Neural cell (in vitro differentiated cells): ENCODE measurements at regions not wholly inside any gene's neighbourhood (a gene's known extent, or its start where the extent isn't known, plus 50 kb on each side); places are given as distances from the start of the nearest gene placed in this dataset.

Experiments
- EP300 ChIP-seq: fragments of 450-650 bp; conservative IDR thresholded peaks from 2 replicates; pipeline ENCODE4 v1.6.1; 2014; ENCODE audit warnings: antibody characterized with exemption, mild to moderate bottlenecking, moderate library complexity; ENCODE audit not compliant: poor library complexity, severe bottlenecking
- EZH2 ChIP-seq: fragments of 200-600, 300-800 bp; shearing (Covaris generic), sonication (generic); IDR thresholded peaks from 2 replicates; pipeline ENCODE4 v1.6.1; 2014; ENCODE audit warnings: antibody characterized with exemption, low read length, borderline replicate concordance, mild to moderate bottlenecking; ENCODE audit not compliant: insufficient read depth, poor library complexity, severe bottlenecking
- MXI1 ChIP-seq: fragments of 450-650 bp; conservative IDR thresholded peaks from 2 replicates; pipeline ENCODE4 v1.6.1; 2014; ENCODE audit warnings: antibody characterized with exemption, mild to moderate bottlenecking; ENCODE audit not compliant: poor library complexity, severe bottlenecking
- POLR2AphosphoS5 ChIP-seq: IDR thresholded peaks from 2 replicates; pipeline ENCODE4 v1.6.1; 2012
- SMC3 ChIP-seq: fragments of 450-650 bp; conservative IDR thresholded peaks from 2 replicates; pipeline ENCODE4 v1.6.1; 2014; ENCODE audit warnings: antibody characterized with exemption, mild to moderate bottlenecking, moderate library complexity; ENCODE audit not compliant: poor library complexity
- TAF1 ChIP-seq: IDR thresholded peaks from 2 replicates; pipeline ENCODE4 v1.6.1; 2012; ENCODE audit warnings: low read depth
- TF ChIP-seq, protein P1 (sequence below): fragments of 450-650 bp; IDR thresholded peaks from 2 replicates; pipeline ENCODE4 v1.5.1; 2014; ENCODE audit warnings: antibody characterized with exemption, mild to moderate bottlenecking, moderate library complexity; ENCODE audit not compliant: poor library complexity, severe bottlenecking
- TF ChIP-seq, protein P2 (sequence below): IDR thresholded peaks from 2 replicates; pipeline ENCODE4 v1.6.1; 2012; ENCODE audit warnings: borderline replicate concordance

DNA sequence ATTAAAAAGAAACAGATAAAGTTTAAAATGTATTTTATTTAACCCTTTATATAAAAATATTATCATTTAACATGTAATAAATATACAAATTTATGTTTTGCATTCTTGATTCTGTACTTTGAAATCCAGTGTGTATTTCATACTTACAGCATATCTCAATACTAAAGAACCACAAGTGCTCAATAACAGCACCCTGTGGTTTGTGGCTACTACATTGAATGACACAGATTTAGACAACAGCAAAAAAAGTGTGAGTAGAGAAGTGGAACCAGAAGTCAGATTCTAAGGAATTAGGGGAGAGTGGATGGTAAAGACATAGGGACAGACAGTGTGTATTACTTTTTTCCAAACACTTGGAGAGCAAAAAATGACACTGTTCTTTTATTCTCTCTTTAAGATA, 524.5 kb downstream of the BMP2 start:
- TF ChIP-seq, protein P1, sequence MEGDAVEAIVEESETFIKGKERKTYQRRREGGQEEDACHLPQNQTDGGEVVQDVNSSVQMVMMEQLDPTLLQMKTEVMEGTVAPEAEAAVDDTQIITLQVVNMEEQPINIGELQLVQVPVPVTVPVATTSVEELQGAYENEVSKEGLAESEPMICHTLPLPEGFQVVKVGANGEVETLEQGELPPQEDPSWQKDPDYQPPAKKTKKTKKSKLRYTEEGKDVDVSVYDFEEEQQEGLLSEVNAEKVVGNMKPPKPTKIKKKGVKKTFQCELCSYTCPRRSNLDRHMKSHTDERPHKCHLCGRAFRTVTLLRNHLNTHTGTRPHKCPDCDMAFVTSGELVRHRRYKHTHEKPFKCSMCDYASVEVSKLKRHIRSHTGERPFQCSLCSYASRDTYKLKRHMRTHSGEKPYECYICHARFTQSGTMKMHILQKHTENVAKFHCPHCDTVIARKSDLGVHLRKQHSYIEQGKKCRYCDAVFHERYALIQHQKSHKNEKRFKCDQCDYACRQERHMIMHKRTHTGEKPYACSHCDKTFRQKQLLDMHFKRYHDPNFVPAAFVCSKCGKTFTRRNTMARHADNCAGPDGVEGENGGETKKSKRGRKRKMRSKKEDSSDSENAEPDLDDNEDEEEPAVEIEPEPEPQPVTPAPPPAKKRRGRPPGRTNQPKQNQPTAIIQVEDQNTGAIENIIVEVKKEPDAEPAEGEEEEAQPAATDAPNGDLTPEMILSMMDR: no peak
- TF ChIP-seq, protein P2, sequence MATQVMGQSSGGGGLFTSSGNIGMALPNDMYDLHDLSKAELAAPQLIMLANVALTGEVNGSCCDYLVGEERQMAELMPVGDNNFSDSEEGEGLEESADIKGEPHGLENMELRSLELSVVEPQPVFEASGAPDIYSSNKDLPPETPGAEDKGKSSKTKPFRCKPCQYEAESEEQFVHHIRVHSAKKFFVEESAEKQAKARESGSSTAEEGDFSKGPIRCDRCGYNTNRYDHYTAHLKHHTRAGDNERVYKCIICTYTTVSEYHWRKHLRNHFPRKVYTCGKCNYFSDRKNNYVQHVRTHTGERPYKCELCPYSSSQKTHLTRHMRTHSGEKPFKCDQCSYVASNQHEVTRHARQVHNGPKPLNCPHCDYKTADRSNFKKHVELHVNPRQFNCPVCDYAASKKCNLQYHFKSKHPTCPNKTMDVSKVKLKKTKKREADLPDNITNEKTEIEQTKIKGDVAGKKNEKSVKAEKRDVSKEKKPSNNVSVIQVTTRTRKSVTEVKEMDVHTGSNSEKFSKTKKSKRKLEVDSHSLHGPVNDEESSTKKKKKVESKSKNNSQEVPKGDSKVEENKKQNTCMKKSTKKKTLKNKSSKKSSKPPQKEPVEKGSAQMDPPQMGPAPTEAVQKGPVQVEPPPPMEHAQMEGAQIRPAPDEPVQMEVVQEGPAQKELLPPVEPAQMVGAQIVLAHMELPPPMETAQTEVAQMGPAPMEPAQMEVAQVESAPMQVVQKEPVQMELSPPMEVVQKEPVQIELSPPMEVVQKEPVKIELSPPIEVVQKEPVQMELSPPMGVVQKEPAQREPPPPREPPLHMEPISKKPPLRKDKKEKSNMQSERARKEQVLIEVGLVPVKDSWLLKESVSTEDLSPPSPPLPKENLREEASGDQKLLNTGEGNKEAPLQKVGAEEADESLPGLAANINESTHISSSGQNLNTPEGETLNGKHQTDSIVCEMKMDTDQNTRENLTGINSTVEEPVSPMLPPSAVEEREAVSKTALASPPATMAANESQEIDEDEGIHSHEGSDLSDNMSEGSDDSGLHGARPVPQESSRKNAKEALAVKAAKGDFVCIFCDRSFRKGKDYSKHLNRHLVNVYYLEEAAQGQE: no peak
- no peak for TF ChIP-seq TAF1
- no peak for TF ChIP-seq EZH2
- TF ChIP-seq EP300: no peak
- no peak for TF ChIP-seq SMC3
- TF ChIP-seq POLR2AphosphoS5: no peak
- no peak for TF ChIP-seq MXI1
